WTC11 (cell line): ENCODE measurements at regions not wholly inside any gene's neighbourhood (a gene's known extent, or its start where the extent isn't known, plus 50 kb on each side); places are given as distances from the start of the nearest gene placed in this dataset.

Experiments used
- CTCF ChIP-seq: fragments of 200-600 bp; IDR thresholded peaks from 2 replicates; pipeline ENCODE4 v1.8.0; 2022; ENCODE audit warnings: antibody characterized with exemption
- ESRRA ChIP-seq: sonication (generic); formaldehyde crosslinking; IDR thresholded peaks from 2 replicates; pipeline ENCODE4 v1.8.1; 2022; ENCODE audit warnings: mild to moderate bottlenecking, missing genetic modification reagents, borderline replicate concordance
- FOXJ3 ChIP-seq: sonication (generic); formaldehyde crosslinking; IDR thresholded peaks from 2 replicates; pipeline ENCODE4 v1.9.0; 2021; ENCODE audit warnings: missing genetic modification reagents, mild to moderate bottlenecking, borderline replicate concordance
- SP1 ChIP-seq: sonication (generic); formaldehyde crosslinking; conservative IDR thresholded peaks from 2 replicates; pipeline ENCODE4 v1.8.1; 2022; ENCODE audit warnings: missing genetic modification reagents
- TF ChIP-seq, protein P1 (sequence below): sonication (generic); formaldehyde crosslinking; IDR thresholded peaks from 2 replicates; pipeline ENCODE4 v1.8.0; 2022; ENCODE audit warnings: mild to moderate bottlenecking, missing genetic modification reagents
- TF ChIP-seq, protein P2 (sequence below): sonication (generic); formaldehyde crosslinking; IDR thresholded peaks from 2 replicates; pipeline ENCODE4 v1.8.1; 2023; ENCODE audit warnings: mild to moderate bottlenecking, missing genetic modification reagents, borderline replicate concordance

- TF ChIP-seq CTCF = no peak
- TF ChIP-seq ESRRA (CRISPR knock-in tag) = no peak
- TF ChIP-seq FOXJ3 (CRISPR knock-in tag) = no peak
- TF ChIP-seq, protein P1, sequence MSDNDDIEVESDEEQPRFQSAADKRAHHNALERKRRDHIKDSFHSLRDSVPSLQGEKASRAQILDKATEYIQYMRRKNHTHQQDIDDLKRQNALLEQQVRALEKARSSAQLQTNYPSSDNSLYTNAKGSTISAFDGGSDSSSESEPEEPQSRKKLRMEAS (CRISPR knock-in tag) = no peak
- TF ChIP-seq SP1 (CRISPR knock-in tag) = no peak
- TF ChIP-seq, protein P2, sequence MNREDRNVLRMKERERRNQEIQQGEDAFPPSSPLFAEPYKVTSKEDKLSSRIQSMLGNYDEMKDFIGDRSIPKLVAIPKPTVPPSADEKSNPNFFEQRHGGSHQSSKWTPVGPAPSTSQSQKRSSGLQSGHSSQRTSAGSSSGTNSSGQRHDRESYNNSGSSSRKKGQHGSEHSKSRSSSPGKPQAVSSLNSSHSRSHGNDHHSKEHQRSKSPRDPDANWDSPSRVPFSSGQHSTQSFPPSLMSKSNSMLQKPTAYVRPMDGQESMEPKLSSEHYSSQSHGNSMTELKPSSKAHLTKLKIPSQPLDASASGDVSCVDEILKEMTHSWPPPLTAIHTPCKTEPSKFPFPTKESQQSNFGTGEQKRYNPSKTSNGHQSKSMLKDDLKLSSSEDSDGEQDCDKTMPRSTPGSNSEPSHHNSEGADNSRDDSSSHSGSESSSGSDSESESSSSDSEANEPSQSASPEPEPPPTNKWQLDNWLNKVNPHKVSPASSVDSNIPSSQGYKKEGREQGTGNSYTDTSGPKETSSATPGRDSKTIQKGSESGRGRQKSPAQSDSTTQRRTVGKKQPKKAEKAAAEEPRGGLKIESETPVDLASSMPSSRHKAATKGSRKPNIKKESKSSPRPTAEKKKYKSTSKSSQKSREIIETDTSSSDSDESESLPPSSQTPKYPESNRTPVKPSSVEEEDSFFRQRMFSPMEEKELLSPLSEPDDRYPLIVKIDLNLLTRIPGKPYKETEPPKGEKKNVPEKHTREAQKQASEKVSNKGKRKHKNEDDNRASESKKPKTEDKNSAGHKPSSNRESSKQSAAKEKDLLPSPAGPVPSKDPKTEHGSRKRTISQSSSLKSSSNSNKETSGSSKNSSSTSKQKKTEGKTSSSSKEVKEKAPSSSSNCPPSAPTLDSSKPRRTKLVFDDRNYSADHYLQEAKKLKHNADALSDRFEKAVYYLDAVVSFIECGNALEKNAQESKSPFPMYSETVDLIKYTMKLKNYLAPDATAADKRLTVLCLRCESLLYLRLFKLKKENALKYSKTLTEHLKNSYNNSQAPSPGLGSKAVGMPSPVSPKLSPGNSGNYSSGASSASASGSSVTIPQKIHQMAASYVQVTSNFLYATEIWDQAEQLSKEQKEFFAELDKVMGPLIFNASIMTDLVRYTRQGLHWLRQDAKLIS (CRISPR knock-in tag) = no peak
Observed at GRCh38 chr12:84290168-84290567, 622.4 kb downstream of the SLC6A15 start.
